Type B pancreatic cell (in vitro differentiated cells): ENCODE measurements at regions not wholly inside any gene's neighbourhood (a gene's known extent, or its start where the extent isn't known, plus 50 kb on each side); places are given as distances from the start of the nearest gene placed in this dataset.

Experiments used
- DNase-seq: peaks from one replicate; pipeline ENCODE4 v3.0.0; 2021; ENCODE audit warnings: mixed read lengths; ENCODE audit not compliant: unreplicated experiment; ENCODE audit errors: extremely low spot score
- H3K27ac Mint-ChIP-seq: 2 replicates; pipeline ENCODE4 v1.8.0; 2021; ENCODE audit warnings: mild to moderate bottlenecking, mixed read lengths
- H3K27me3 Mint-ChIP-seq: 2 replicates; pipeline ENCODE4 v1.8.0; 2021; ENCODE audit warnings: mixed read lengths
- H3K36me3 Mint-ChIP-seq: 2 replicates; pipeline ENCODE4 v1.8.0; 2021; ENCODE audit warnings: mixed read lengths
- H3K4me1 Mint-ChIP-seq: one replicate; pipeline ENCODE4 v1.8.0; 2021; ENCODE audit warnings: mixed read lengths; ENCODE audit not compliant: unreplicated experiment
- H3K4me3 Mint-ChIP-seq: 2 replicates; pipeline ENCODE4 v1.8.0; 2021; ENCODE audit warnings: mild to moderate bottlenecking, mixed read lengths
- H3K9me3 Mint-ChIP-seq: 2 replicates; pipeline ENCODE4 v1.8.0; 2021; ENCODE audit warnings: mixed read lengths
- TF ChIP-seq, protein P1 (sequence below): fragments of 200-600 bp; sonication (generic); conservative IDR thresholded peaks from 2 replicates; pipeline ENCODE4 v1.5.0; 2021; ENCODE audit warnings: antibody characterized with exemption, mild to moderate bottlenecking

DNA sequence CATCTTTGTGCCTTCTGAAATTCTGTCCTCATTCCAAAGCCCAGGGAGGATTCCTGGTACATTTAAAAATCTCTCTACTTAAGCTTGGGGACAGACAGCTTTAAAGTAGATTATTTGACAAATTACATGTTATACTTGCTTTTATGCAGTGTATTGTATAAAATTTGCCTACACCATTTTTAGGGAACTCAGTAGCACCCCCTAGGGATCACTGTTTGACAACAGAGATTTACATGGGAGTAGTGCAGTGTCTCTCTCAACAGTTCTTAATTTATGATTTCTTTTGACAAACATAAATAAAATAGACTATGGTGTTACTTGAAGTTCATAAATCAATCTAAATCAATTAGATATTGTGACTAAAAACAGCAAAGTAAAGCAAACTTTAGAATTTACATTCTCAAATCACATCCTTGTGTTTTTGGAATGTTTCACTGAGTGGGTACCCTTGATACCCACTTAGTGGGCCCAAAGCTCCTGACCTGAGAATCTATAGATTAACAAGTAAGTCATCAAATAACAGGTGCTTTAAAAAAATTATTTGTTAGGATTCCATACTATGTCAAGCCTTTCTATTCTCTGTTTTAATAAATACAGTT lies 428.8 kb downstream of the DYNC2H1 start:
- Mint-ChIP-seq H3K27me3 (no peaks in the 10 kb centered on the region), H3K9me3 (no peaks in the 10 kb centered on the region), H3K4me1 (peaks cover 20% of the 10 kb centered on the region), H3K4me3 (no peak overlapping the region), H3K36me3 (no peaks in the 10 kb centered on the region), H3K27ac (no peak overlapping the region)
- TF ChIP-seq, protein P1, sequence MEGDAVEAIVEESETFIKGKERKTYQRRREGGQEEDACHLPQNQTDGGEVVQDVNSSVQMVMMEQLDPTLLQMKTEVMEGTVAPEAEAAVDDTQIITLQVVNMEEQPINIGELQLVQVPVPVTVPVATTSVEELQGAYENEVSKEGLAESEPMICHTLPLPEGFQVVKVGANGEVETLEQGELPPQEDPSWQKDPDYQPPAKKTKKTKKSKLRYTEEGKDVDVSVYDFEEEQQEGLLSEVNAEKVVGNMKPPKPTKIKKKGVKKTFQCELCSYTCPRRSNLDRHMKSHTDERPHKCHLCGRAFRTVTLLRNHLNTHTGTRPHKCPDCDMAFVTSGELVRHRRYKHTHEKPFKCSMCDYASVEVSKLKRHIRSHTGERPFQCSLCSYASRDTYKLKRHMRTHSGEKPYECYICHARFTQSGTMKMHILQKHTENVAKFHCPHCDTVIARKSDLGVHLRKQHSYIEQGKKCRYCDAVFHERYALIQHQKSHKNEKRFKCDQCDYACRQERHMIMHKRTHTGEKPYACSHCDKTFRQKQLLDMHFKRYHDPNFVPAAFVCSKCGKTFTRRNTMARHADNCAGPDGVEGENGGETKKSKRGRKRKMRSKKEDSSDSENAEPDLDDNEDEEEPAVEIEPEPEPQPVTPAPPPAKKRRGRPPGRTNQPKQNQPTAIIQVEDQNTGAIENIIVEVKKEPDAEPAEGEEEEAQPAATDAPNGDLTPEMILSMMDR: peak; percentile 69
- no peak for DNase-seq

DNA sequence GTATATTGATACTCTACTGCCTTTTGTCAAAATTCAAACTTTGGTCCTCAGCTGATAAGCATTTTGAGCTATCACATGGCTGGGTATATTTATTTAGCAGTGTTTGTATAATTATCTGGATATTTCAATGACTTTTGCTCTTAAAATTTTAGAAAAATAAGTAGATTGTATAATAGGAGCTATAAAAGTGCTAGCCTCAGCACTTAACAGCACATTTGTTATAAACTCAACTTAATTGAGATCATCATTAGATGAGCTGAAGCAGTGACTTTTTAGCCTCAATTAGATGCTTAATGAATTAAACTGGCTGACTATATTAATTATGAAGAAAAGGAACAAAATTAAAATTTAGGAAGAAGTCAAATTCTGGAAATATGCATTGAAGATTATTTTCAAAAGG lies 429.9 kb downstream of the DYNC2H1 start:
- DNase-seq: no peak
- Mint-ChIP-seq H3K4me3 (no peak overlapping the region), H3K9me3 (peaks cover 6% of the 10 kb centered on the region), H3K4me1 (peaks cover 20% of the 10 kb centered on the region), H3K36me3 (no peaks in the 10 kb centered on the region), H3K27me3 (no peaks in the 10 kb centered on the region), H3K27ac (no peak overlapping the region)
- TF ChIP-seq, protein P1: no peak

DNA sequence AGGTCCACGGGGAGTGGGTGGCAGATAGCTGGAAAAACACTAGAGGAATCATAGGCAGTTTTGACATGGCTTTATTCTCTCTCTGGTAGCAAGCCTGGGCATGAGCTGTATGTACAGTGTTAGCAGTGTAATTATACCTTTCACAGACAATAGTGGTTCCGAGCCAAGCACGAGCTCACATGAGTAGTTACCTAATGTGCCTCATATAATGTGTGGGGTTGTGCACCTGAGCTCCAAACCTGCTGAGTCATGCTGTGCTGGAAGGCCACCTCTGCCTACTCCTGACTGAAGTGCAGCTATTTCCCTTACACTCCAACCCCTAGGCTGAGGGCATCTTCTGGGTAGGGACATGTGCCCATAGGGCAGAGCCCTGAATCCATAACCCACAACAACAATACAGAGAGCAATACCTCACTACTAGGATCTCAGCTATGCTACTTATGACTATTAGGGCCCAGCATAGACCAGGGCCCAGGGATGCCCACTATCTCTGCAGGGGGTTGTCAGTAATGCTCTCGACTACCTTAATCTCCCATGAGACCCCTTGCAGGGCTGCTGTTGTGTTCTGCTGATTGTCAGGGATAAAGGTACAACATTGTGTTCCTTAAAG lies 432.1 kb downstream of the DYNC2H1 start:
- H3K4me3 Mint-ChIP-seq: no peak overlapping the region
- peaks cover 6% of the 10 kb centered on the region for H3K9me3 Mint-ChIP-seq
- TF ChIP-seq, protein P1: no peak
- H3K27ac Mint-ChIP-seq: no peak overlapping the region
- no peaks in the 10 kb centered on the region for H3K27me3 Mint-ChIP-seq
- H3K36me3 Mint-ChIP-seq: no peaks in the 10 kb centered on the region
- DNase-seq: no peak
- H3K4me1 Mint-ChIP-seq: peaks cover 16% of the 10 kb centered on the region

DNA sequence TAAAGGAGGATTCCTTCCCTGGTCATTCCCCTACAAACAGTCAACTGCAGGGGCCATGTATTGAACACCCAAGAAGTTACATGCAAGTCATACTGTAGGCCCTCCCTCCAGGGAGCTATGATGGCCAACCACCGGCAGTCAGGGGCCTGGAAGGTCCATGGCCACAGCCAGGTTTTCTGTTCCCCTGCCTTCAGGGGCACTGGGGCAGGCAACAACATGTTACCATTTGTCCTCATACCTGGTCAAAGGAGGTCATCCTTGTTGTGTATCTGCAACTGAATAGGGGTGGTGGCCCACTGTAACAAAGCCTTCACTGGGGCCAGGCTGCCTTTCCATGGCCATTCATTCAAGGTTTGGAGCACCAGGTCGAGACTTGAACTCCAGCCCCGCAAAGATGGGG lies 433.6 kb downstream of the DYNC2H1 start:
- H3K4me3 Mint-ChIP-seq: no peak overlapping the region
- TF ChIP-seq, protein P1: no peak
- no peaks in the 10 kb centered on the region for H3K36me3 Mint-ChIP-seq
- no peak for DNase-seq
- no peak overlapping the region for H3K27ac Mint-ChIP-seq
- no peaks in the 10 kb centered on the region for H3K27me3 Mint-ChIP-seq
- peaks cover under 1% of the 10 kb centered on the region for H3K4me1 Mint-ChIP-seq
- H3K9me3 Mint-ChIP-seq: peaks cover 6% of the 10 kb centered on the region

- Mint-ChIP-seq H3K9me3 (peaks cover 6% of the 10 kb centered on the region), H3K27me3 (no peaks in the 10 kb centered on the region)
These were observed 434.2 kb downstream of the DYNC2H1 start for GRCh38 chr11:103543456-103543855.

More at GRCh38 chr11:103543456-103543855, 434.2 kb downstream of the DYNC2H1 start:
- Mint-ChIP-seq H3K4me3 (no peak overlapping the region), H3K36me3 (no peaks in the 10 kb centered on the region), H3K4me1 (no peaks in the 10 kb centered on the region), H3K27ac (no peak overlapping the region)
- TF ChIP-seq, protein P1: no peak
- DNase-seq: no peak
